ENCODE measurements at regions not wholly inside any gene's neighbourhood (a gene's known extent, or its start where the extent isn't known, plus 50 kb on each side); places are given as distances from the start of the nearest gene placed in this dataset.

DNA sequence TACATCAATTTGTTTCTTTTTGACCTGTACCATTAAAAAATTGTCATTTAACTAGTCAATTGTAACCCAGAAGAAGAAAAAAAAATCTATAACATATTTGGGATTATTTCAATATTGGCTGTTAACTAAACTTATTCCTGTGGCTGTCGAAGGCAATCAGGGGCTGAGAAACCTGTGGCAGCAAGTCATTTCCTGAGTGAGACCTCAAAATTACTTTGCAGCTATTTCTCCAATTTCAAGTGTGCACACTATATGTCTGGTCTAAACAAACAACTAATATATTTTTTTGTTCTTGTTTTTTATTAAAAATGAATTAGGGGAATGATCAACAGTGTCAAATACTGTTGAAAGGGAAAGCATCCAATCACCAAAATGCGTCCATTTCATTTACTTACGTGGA lies 1357.6 kb upstream of the B3GALT2 start:
- TF ChIP-seq, protein P1, sequence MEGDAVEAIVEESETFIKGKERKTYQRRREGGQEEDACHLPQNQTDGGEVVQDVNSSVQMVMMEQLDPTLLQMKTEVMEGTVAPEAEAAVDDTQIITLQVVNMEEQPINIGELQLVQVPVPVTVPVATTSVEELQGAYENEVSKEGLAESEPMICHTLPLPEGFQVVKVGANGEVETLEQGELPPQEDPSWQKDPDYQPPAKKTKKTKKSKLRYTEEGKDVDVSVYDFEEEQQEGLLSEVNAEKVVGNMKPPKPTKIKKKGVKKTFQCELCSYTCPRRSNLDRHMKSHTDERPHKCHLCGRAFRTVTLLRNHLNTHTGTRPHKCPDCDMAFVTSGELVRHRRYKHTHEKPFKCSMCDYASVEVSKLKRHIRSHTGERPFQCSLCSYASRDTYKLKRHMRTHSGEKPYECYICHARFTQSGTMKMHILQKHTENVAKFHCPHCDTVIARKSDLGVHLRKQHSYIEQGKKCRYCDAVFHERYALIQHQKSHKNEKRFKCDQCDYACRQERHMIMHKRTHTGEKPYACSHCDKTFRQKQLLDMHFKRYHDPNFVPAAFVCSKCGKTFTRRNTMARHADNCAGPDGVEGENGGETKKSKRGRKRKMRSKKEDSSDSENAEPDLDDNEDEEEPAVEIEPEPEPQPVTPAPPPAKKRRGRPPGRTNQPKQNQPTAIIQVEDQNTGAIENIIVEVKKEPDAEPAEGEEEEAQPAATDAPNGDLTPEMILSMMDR (IDR thresholded peaks at IDR 0.05 in 2 of 3, conservative IDR thresholded peaks at IDR 0.05 in 1 of 3; ENCODE audit: borderline replicate concordance in 1 of 3, insufficient read depth in 1 of 3, low read depth in 2 of 3, low read length in 2 of 3): no peak
- no peak for TF ChIP-seq YY1 (IDR thresholded peaks at IDR 0.05; ENCODE audit: extremely low read depth, insufficient replicate concordance, low read depth, low read length)
- TF ChIP-seq POLR2AphosphoS5 (IDR thresholded peaks at IDR 0.05; ENCODE audit: low read depth, low read length): no peak
- no peak for TF ChIP-seq CEBPB (IDR thresholded peaks at IDR 0.05; ENCODE audit: low read depth)
- TF ChIP-seq SP1 (IDR thresholded peaks at IDR 0.05; ENCODE audit: low read depth): no peak
- TF ChIP-seq, protein P2, sequence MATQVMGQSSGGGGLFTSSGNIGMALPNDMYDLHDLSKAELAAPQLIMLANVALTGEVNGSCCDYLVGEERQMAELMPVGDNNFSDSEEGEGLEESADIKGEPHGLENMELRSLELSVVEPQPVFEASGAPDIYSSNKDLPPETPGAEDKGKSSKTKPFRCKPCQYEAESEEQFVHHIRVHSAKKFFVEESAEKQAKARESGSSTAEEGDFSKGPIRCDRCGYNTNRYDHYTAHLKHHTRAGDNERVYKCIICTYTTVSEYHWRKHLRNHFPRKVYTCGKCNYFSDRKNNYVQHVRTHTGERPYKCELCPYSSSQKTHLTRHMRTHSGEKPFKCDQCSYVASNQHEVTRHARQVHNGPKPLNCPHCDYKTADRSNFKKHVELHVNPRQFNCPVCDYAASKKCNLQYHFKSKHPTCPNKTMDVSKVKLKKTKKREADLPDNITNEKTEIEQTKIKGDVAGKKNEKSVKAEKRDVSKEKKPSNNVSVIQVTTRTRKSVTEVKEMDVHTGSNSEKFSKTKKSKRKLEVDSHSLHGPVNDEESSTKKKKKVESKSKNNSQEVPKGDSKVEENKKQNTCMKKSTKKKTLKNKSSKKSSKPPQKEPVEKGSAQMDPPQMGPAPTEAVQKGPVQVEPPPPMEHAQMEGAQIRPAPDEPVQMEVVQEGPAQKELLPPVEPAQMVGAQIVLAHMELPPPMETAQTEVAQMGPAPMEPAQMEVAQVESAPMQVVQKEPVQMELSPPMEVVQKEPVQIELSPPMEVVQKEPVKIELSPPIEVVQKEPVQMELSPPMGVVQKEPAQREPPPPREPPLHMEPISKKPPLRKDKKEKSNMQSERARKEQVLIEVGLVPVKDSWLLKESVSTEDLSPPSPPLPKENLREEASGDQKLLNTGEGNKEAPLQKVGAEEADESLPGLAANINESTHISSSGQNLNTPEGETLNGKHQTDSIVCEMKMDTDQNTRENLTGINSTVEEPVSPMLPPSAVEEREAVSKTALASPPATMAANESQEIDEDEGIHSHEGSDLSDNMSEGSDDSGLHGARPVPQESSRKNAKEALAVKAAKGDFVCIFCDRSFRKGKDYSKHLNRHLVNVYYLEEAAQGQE (IDR thresholded peaks at IDR 0.05; ENCODE audit: low read depth): no peak
- TF ChIP-seq EZH2 (IDR thresholded peaks at IDR 0.05): no peak
- TF ChIP-seq SRF (IDR thresholded peaks at IDR 0.05; ENCODE audit: low read depth): no peak

All from HCT116 (cell line).